H9 (cell line): ENCODE measurements at regions not wholly inside any gene's neighbourhood (a gene's known extent, or its start where the extent isn't known, plus 50 kb on each side); places are given as distances from the start of the nearest gene placed in this dataset.

ENCODE experiments used
- DNase-seq: peaks from one replicate; pipeline ENCODE4 v3.0.0-alpha.2; 2017
- H2AFZ ChIP-seq: one replicate; pipeline ENCODE4 v1.6.1; 2013; ENCODE audit warnings: mild to moderate bottlenecking, low read length, control low read depth, moderate library complexity
- H2AK5ac ChIP-seq: 2 replicates; pipeline ENCODE4 v1.6.1; 2013; ENCODE audit warnings: low read length, control low read depth, mixed read lengths; ENCODE audit not compliant: insufficient read length
- H2BK120ac ChIP-seq: one replicate; pipeline ENCODE4 v1.6.1; 2013; ENCODE audit warnings: low read depth, mild to moderate bottlenecking, low read length, control low read depth, inconsistent platforms; ENCODE audit not compliant: poor library complexity, severe bottlenecking
- H2BK12ac ChIP-seq: 2 replicates; pipeline ENCODE4 v1.6.1; 2013; ENCODE audit warnings: low read length, control low read depth, mixed read lengths, low read depth; ENCODE audit not compliant: insufficient read length
- H2BK15ac ChIP-seq: 2 replicates; pipeline ENCODE4 v1.6.1; 2013; ENCODE audit warnings: low read depth, low read length, control low read depth
- H2BK20ac ChIP-seq: one replicate; pipeline ENCODE4 v1.6.1; 2013; ENCODE audit warnings: low read depth, mild to moderate bottlenecking, low read length, control low read depth, inconsistent platforms; ENCODE audit not compliant: poor library complexity, severe bottlenecking
- H2BK5ac ChIP-seq: 2 replicates; pipeline ENCODE4 v1.6.1; 2013; ENCODE audit warnings: low read length, control low read depth, mixed read lengths; ENCODE audit not compliant: insufficient read length
- H3K14ac ChIP-seq: 2 replicates; pipeline ENCODE4 v1.6.1; 2013; ENCODE audit warnings: low read length, control low read depth; ENCODE audit not compliant: insufficient read depth
- H3K18ac ChIP-seq: 2 replicates; pipeline ENCODE4 v1.6.1; 2013; ENCODE audit warnings: low read depth, mild to moderate bottlenecking, mixed read lengths, low read length, control low read depth; ENCODE audit not compliant: insufficient read length
- H3K23ac ChIP-seq: 2 replicates; pipeline ENCODE4 v1.6.1; 2013; ENCODE audit warnings: low read length, control low read depth, mixed read lengths, low read depth; ENCODE audit not compliant: insufficient read length
- H3K23me2 ChIP-seq: 2 replicates; pipeline ENCODE4 v1.6.1; 2013; ENCODE audit warnings: low read depth, mild to moderate bottlenecking, mixed read lengths, low read length, control low read depth; ENCODE audit not compliant: insufficient read length, poor library complexity, severe bottlenecking
- H3K27ac ChIP-seq: 2 replicates; pipeline ENCODE4 v1.5.1; 2013; ENCODE audit warnings: low read length, control low read depth, mixed read lengths, low read depth; ENCODE audit not compliant: insufficient read length
- H3K27me3 ChIP-seq: 2 replicates; pipeline ENCODE4 v1.6.1; 2013; ENCODE audit warnings: low read length, control low read depth, inconsistent platforms; ENCODE audit not compliant: insufficient read depth
- H3K4ac ChIP-seq: 2 replicates; pipeline ENCODE4 v1.6.1; 2013; ENCODE audit warnings: low read depth, mild to moderate bottlenecking, control low read depth, inconsistent platforms, low read length, moderate library complexity
- H3K4me1 ChIP-seq: 2 replicates; pipeline ENCODE4 v1.6.1; 2013; ENCODE audit warnings: low read length, control low read depth, inconsistent platforms; ENCODE audit not compliant: insufficient read depth
- H3K4me2 ChIP-seq: 2 replicates; pipeline ENCODE4 v1.6.1; 2013; ENCODE audit warnings: low read length, control low read depth, mixed read lengths; ENCODE audit not compliant: insufficient read length, insufficient read depth
- H3K56ac ChIP-seq: 2 replicates; pipeline ENCODE4 v1.6.1; 2013; ENCODE audit warnings: low read depth, mild to moderate bottlenecking, mixed read lengths, low read length, control low read depth; ENCODE audit not compliant: insufficient read length
- H3K79me1 ChIP-seq: 2 replicates; pipeline ENCODE4 v1.6.1; 2013; ENCODE audit warnings: low read depth, mild to moderate bottlenecking, moderate library complexity, low read length, control low read depth, inconsistent platforms; ENCODE audit not compliant: insufficient read depth, poor library complexity, severe bottlenecking
- H3K79me2 ChIP-seq: 2 replicates; pipeline ENCODE4 v1.6.1; 2013; ENCODE audit warnings: low read length, control low read depth, inconsistent platforms; ENCODE audit not compliant: insufficient read depth
- H3K9ac ChIP-seq: 2 replicates; pipeline ENCODE4 v1.6.1; 2013; ENCODE audit warnings: low read length, control low read depth, mixed read lengths; ENCODE audit not compliant: insufficient read length; ENCODE audit errors: extremely low read depth
- H3K9me3 ChIP-seq: one replicate; pipeline ENCODE4 v1.6.1; 2013; ENCODE audit warnings: low read depth, low read length, inconsistent platforms; ENCODE audit not compliant: control insufficient read depth
- H3T11ph ChIP-seq: one replicate; pipeline ENCODE4 v1.6.1; 2013; ENCODE audit warnings: mild to moderate bottlenecking, low read length, control low read depth, inconsistent platforms
- H4K20me1 ChIP-seq: one replicate; pipeline ENCODE4 v1.6.1; 2013; ENCODE audit not compliant: control insufficient read depth, insufficient read length, insufficient read depth
- H4K5ac ChIP-seq: 2 replicates; pipeline ENCODE4 v1.6.1; 2013; ENCODE audit warnings: low read depth, mild to moderate bottlenecking, mixed read lengths, low read length, control low read depth; ENCODE audit not compliant: insufficient read length
- H4K8ac ChIP-seq: replicated peaks from 2 replicates; pipeline ENCODE4 v1.6.1; 2013; ENCODE audit warnings: low read length, control low read depth, mixed read lengths, low read depth; ENCODE audit not compliant: insufficient read length
- H4K91ac ChIP-seq: 2 replicates; pipeline ENCODE4 v1.6.1; 2013; ENCODE audit warnings: low read depth, mild to moderate bottlenecking, moderate library complexity, mixed read lengths, low read length, control low read depth; ENCODE audit not compliant: insufficient read length
- H3K27ac Mint-ChIP-seq, 3 experiments: 2 replicates in 2 of 3; 3 replicates in 1 of 3; pipeline ENCODE4 v1.8.0; 2020 to 2021; ENCODE audit warnings: mixed read lengths in 3 of 3, mild to moderate bottlenecking in 1 of 3, moderate library complexity in 1 of 3
- H3K27me3 Mint-ChIP-seq: 2 replicates; pipeline ENCODE4 v1.8.0; 2021; ENCODE audit warnings: low read depth, mild to moderate bottlenecking, moderate library complexity, mixed read lengths
- H3K36me3 Mint-ChIP-seq, 3 experiments: 2 replicates in 2 of 3; 3 replicates in 1 of 3; pipeline ENCODE4 v1.8.0; 2020 to 2021; ENCODE audit warnings: low read depth in 3 of 3, mixed read lengths in 3 of 3; ENCODE audit not compliant: insufficient read depth in 1 of 3
- H3K4me1 Mint-ChIP-seq, 2 experiments: 2 replicates each; pipeline ENCODE4 v1.8.0; 2020; ENCODE audit warnings: mixed read lengths in 2 of 2
- H3K4me3 Mint-ChIP-seq, 2 experiments: 2 replicates in 1 of 2; 3 replicates in 1 of 2; pipeline ENCODE4 v1.8.0; 2020 to 2021; ENCODE audit warnings: mild to moderate bottlenecking in 2 of 2, mixed read lengths in 2 of 2, moderate library complexity in 1 of 2
- H3K9me3 Mint-ChIP-seq, 2 experiments: 2 replicates in 1 of 2; 3 replicates in 1 of 2; pipeline ENCODE4 v1.8.0; 2020; ENCODE audit warnings: mild to moderate bottlenecking in 2 of 2, mixed read lengths in 2 of 2, moderate library complexity in 1 of 2
- WGBS: extraction: QIAGEN DNeasy Blood & Tissue Kit; methylation state at CpG from one replicate; pipeline ENCODE4 v1.1.7; 2013; ENCODE audit warnings: missing lambda C conversion rate, low lambda C conversion rate, mixed read lengths; ENCODE audit not compliant: insufficient read length; ENCODE audit errors: extremely low coverage; 5-methylcytosine and 5-hydroxymethylcytosine counted together
- TF ChIP-seq, protein P1 (sequence below): fragments of 200-600 bp; sonication (generic); conservative IDR thresholded peaks from 3 replicates; pipeline ENCODE4 v1.8.0; 2021; ENCODE audit warnings: antibody characterized with exemption, mild to moderate bottlenecking

DNA sequence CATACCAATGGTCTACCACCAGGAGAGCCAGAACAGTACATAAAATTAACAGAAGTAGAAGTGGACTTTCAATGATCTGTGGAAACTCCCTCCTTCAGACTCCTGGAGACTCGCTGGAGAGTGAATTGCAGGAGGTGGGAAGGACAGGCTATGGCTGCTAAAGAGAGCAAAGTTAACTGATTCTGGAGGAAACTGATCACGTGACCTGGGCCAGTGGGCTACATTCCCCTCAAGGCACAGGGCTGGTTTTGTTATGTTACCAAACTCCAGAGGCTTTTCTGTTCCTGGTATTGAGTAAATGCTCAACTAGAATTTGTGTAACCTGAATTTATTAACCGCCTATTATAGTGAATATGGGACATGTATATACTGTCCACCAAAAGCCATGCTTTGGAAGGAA lies 372.6 kb downstream of the MTRR start:
- H3K27ac ChIP-seq: no peak overlapping the region
- H2BK15ac ChIP-seq: no peak overlapping the region
- Mint-ChIP-seq H3K4me3 (no peak overlapping the region), H3K4me1 (no peaks in the 10 kb centered on the region), H3K27me3 (peaks cover 4% of the 10 kb centered on the region), H3K27ac (no peak overlapping the region), H3K36me3 (no peaks in the 10 kb centered on the region), H3K9me3 (no peaks in the 10 kb centered on the region)
- no peak overlapping the region for H2BK12ac ChIP-seq
- H4K20me1 ChIP-seq: no peaks in the 10 kb centered on the region
- no peak overlapping the region for H3K4ac ChIP-seq
- no peaks in the 10 kb centered on the region for H3K27me3 ChIP-seq
- no peak overlapping the region for H4K91ac ChIP-seq
- no peaks in the 10 kb centered on the region for H3K79me2 ChIP-seq
- DNase-seq: no peak
- no peak overlapping the region for H2BK20ac ChIP-seq
- H2AFZ ChIP-seq: no peak overlapping the region
- H3K4me1 ChIP-seq: no peaks in the 10 kb centered on the region
- no peaks in the 10 kb centered on the region for H3K79me1 ChIP-seq
- no peak overlapping the region for H3K18ac ChIP-seq
- H4K8ac ChIP-seq: no peak overlapping the region
- H3T11ph ChIP-seq: no peak overlapping the region
- no peak overlapping the region for H3K23ac ChIP-seq
- no peak overlapping the region for H3K56ac ChIP-seq
- no peaks in the 10 kb centered on the region for H3K9me3 ChIP-seq
- no peak overlapping the region for H3K4me2 ChIP-seq
- H2BK5ac ChIP-seq: no peak overlapping the region
- TF ChIP-seq, protein P1, sequence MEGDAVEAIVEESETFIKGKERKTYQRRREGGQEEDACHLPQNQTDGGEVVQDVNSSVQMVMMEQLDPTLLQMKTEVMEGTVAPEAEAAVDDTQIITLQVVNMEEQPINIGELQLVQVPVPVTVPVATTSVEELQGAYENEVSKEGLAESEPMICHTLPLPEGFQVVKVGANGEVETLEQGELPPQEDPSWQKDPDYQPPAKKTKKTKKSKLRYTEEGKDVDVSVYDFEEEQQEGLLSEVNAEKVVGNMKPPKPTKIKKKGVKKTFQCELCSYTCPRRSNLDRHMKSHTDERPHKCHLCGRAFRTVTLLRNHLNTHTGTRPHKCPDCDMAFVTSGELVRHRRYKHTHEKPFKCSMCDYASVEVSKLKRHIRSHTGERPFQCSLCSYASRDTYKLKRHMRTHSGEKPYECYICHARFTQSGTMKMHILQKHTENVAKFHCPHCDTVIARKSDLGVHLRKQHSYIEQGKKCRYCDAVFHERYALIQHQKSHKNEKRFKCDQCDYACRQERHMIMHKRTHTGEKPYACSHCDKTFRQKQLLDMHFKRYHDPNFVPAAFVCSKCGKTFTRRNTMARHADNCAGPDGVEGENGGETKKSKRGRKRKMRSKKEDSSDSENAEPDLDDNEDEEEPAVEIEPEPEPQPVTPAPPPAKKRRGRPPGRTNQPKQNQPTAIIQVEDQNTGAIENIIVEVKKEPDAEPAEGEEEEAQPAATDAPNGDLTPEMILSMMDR: no peak
- no peak overlapping the region for H3K14ac ChIP-seq
- no CpG with 5 or more reads among the region's 3 CpGs for WGBS
- no peaks in the 10 kb centered on the region for H3K23me2 ChIP-seq
- no peak overlapping the region for H2BK120ac ChIP-seq
- H3K9ac ChIP-seq: no peak overlapping the region
- no peak overlapping the region for H4K5ac ChIP-seq
- H2AK5ac ChIP-seq: no peak overlapping the region
